ENCODE measurements at regions not wholly inside any gene's neighbourhood (a gene's known extent, or its start where the extent isn't known, plus 50 kb on each side); places are given as distances from the start of the nearest gene placed in this dataset.

- no peaks in the 10 kb centered on the region for H3K36me3 ChIP-seq (ENCODE audit: insufficient read depth, low read length)
- no peaks in the 10 kb centered on the region for H3K27me3 ChIP-seq (ENCODE audit: control insufficient read depth in 1 of 2, insufficient read depth in 2 of 2, low read length in 2 of 2)
- no peaks in the 10 kb centered on the region for H3K9me3 ChIP-seq (ENCODE audit: low read length)
These were observed 64.0 kb upstream of the CHRM3 start for GRCh38 chr1:239322369-239322768.

GRCh38 chr1:239321877-239322276 is 64.5 kb upstream of the CHRM3 start:
- H3K9me3 ChIP-seq (ENCODE audit: low read length) = no peaks in the 10 kb centered on the region
- H3K4me3 ChIP-seq (ENCODE audit: low read depth in 1 of 2, low read length in 2 of 2) = no peak overlapping the region
- no peaks in the 10 kb centered on the region for H3K36me3 ChIP-seq (ENCODE audit: insufficient read depth, low read length)
- no peaks in the 10 kb centered on the region for H3K4me1 ChIP-seq (ENCODE audit: insufficient read depth, low read length)
- H3K27ac ChIP-seq (ENCODE audit: low read depth, low read length) = no peak overlapping the region
- no peak overlapping the region for H3K9ac ChIP-seq (ENCODE audit: low read length)
- H3K27me3 ChIP-seq (ENCODE audit: control insufficient read depth in 1 of 2, insufficient read depth in 2 of 2, low read length in 2 of 2) = no peaks in the 10 kb centered on the region

More at GRCh38 chr1:239322369-239322768, 64.0 kb upstream of the CHRM3 start:
- Histone ChIP-seq H3K4me3 (ENCODE audit: low read depth in 1 of 2, low read length in 2 of 2) (no peak overlapping the region), H3K9ac (ENCODE audit: low read length) (no peak overlapping the region), H3K27ac (ENCODE audit: low read depth, low read length) (no peak overlapping the region), H3K4me1 (ENCODE audit: insufficient read depth, low read length) (no peaks in the 10 kb centered on the region)

GRCh38 chr1:239317948-239318347 is 68.4 kb upstream of the CHRM3 start:
- Histone ChIP-seq H3K27me3 (ENCODE audit: control insufficient read depth in 1 of 2, insufficient read depth in 2 of 2, low read length in 2 of 2) (no peaks in the 10 kb centered on the region), H3K4me1 (ENCODE audit: insufficient read depth, low read length) (no peaks in the 10 kb centered on the region)

GRCh38 chr1:239315631-239316217 is 70.6 kb upstream of the CHRM3 start:
- no peaks in the 10 kb centered on the region for H3K27me3 ChIP-seq (ENCODE audit: control insufficient read depth in 1 of 2, insufficient read depth in 2 of 2, low read length in 2 of 2)
- no peaks in the 10 kb centered on the region for H3K4me1 ChIP-seq (ENCODE audit: insufficient read depth, low read length)
- H3K4me3 ChIP-seq (ENCODE audit: low read depth in 1 of 2, low read length in 2 of 2) = no peak overlapping the region
- H3K27ac ChIP-seq (ENCODE audit: low read depth, low read length) = no peak overlapping the region
- H3K36me3 ChIP-seq (ENCODE audit: insufficient read depth, low read length) = no peaks in the 10 kb centered on the region
- no peaks in the 10 kb centered on the region for H3K9me3 ChIP-seq (ENCODE audit: low read length)
- no peak overlapping the region for H3K9ac ChIP-seq (ENCODE audit: low read length)

More at GRCh38 chr1:239317948-239318347, 68.4 kb upstream of the CHRM3 start:
- H3K9ac ChIP-seq (ENCODE audit: low read length) = no peak overlapping the region
- no peak overlapping the region for H3K27ac ChIP-seq (ENCODE audit: low read depth, low read length)
- H3K9me3 ChIP-seq (ENCODE audit: low read length) = no peaks in the 10 kb centered on the region
- no peak overlapping the region for H3K4me3 ChIP-seq (ENCODE audit: low read depth in 1 of 2, low read length in 2 of 2)
- H3K36me3 ChIP-seq (ENCODE audit: insufficient read depth, low read length) = no peaks in the 10 kb centered on the region

- H3K27ac ChIP-seq (ENCODE audit: low read depth, low read length) = no peak overlapping the region
- H3K4me1 ChIP-seq (ENCODE audit: insufficient read depth, low read length) = no peaks in the 10 kb centered on the region
- no peak overlapping the region for H3K4me3 ChIP-seq (ENCODE audit: low read depth in 1 of 2, low read length in 2 of 2)
- H3K27me3 ChIP-seq (ENCODE audit: control insufficient read depth in 1 of 2, insufficient read depth in 2 of 2, low read length in 2 of 2) = no peaks in the 10 kb centered on the region
- H3K36me3 ChIP-seq (ENCODE audit: insufficient read depth, low read length) = no peaks in the 10 kb centered on the region
- H3K9me3 ChIP-seq (ENCODE audit: low read length) = no peaks in the 10 kb centered on the region
- no peak overlapping the region for H3K9ac ChIP-seq (ENCODE audit: low read length)
These were observed 75.0 kb upstream of the CHRM3 start for GRCh38 chr1:239311331-239311730.

GRCh38 chr1:239308701-239309333 is 77.6 kb upstream of the CHRM3 start:
- H3K4me1 ChIP-seq (ENCODE audit: insufficient read depth, low read length) = no peaks in the 10 kb centered on the region
- no peak overlapping the region for H3K27ac ChIP-seq (ENCODE audit: low read depth, low read length)
- no peaks in the 10 kb centered on the region for H3K27me3 ChIP-seq (ENCODE audit: control insufficient read depth in 1 of 2, insufficient read depth in 2 of 2, low read length in 2 of 2)
- H3K9ac ChIP-seq (ENCODE audit: low read length) = no peak overlapping the region
- no peaks in the 10 kb centered on the region for H3K9me3 ChIP-seq (ENCODE audit: low read length)
- no peaks in the 10 kb centered on the region for H3K36me3 ChIP-seq (ENCODE audit: insufficient read depth, low read length)
- H3K4me3 ChIP-seq (ENCODE audit: low read depth in 1 of 2, low read length in 2 of 2) = no peak overlapping the region

- no peaks in the 10 kb centered on the region for H3K36me3 ChIP-seq (ENCODE audit: insufficient read depth, low read length)
- H3K9me3 ChIP-seq (ENCODE audit: low read length) = no peaks in the 10 kb centered on the region
- H3K27ac ChIP-seq (ENCODE audit: low read depth, low read length) = no peak overlapping the region
- H3K4me3 ChIP-seq (ENCODE audit: low read depth in 1 of 2, low read length in 2 of 2) = no peak overlapping the region
- no peaks in the 10 kb centered on the region for H3K4me1 ChIP-seq (ENCODE audit: insufficient read depth, low read length)
- H3K27me3 ChIP-seq (ENCODE audit: control insufficient read depth in 1 of 2, insufficient read depth in 2 of 2, low read length in 2 of 2) = no peaks in the 10 kb centered on the region
- H3K9ac ChIP-seq (ENCODE audit: low read length) = no peak overlapping the region
These were observed 78.5 kb upstream of the CHRM3 start for GRCh38 chr1:239307886-239308285.

GRCh38 chr1:239306426-239306825 is 79.9 kb upstream of the CHRM3 start:
- Histone ChIP-seq H3K4me3 (ENCODE audit: low read depth in 1 of 2, low read length in 2 of 2) (no peak overlapping the region), H3K9me3 (ENCODE audit: low read length) (no peaks in the 10 kb centered on the region)

GRCh38 chr1:239303289-239303688 is 83.1 kb upstream of the CHRM3 start:
- Histone ChIP-seq H3K9me3 (ENCODE audit: low read length) (no peaks in the 10 kb centered on the region), H3K4me1 (ENCODE audit: insufficient read depth, low read length) (no peaks in the 10 kb centered on the region), H3K4me3 (ENCODE audit: low read depth in 1 of 2, low read length in 2 of 2) (no peak overlapping the region), H3K9ac (ENCODE audit: low read length) (no peak overlapping the region), H3K27me3 (ENCODE audit: control insufficient read depth in 1 of 2, insufficient read depth in 2 of 2, low read length in 2 of 2) (no peaks in the 10 kb centered on the region), H3K36me3 (ENCODE audit: insufficient read depth, low read length) (no peaks in the 10 kb centered on the region), H3K27ac (ENCODE audit: low read depth, low read length) (no peak overlapping the region)

More at GRCh38 chr1:239306426-239306825, 79.9 kb upstream of the CHRM3 start:
- Histone ChIP-seq H3K27ac (ENCODE audit: low read depth, low read length) (no peak overlapping the region), H3K4me1 (ENCODE audit: insufficient read depth, low read length) (no peaks in the 10 kb centered on the region), H3K36me3 (ENCODE audit: insufficient read depth, low read length) (no peaks in the 10 kb centered on the region), H3K27me3 (ENCODE audit: control insufficient read depth in 1 of 2, insufficient read depth in 2 of 2, low read length in 2 of 2) (no peaks in the 10 kb centered on the region), H3K9ac (ENCODE audit: low read length) (no peak overlapping the region)

- no peak overlapping the region for H3K9ac ChIP-seq (ENCODE audit: low read length)
- H3K27me3 ChIP-seq (ENCODE audit: control insufficient read depth in 1 of 2, insufficient read depth in 2 of 2, low read length in 2 of 2) = no peaks in the 10 kb centered on the region
- H3K4me3 ChIP-seq (ENCODE audit: low read depth in 1 of 2, low read length in 2 of 2) = no peak overlapping the region
- no peak overlapping the region for H3K27ac ChIP-seq (ENCODE audit: low read depth, low read length)
- no peaks in the 10 kb centered on the region for H3K4me1 ChIP-seq (ENCODE audit: insufficient read depth, low read length)
- H3K36me3 ChIP-seq (ENCODE audit: insufficient read depth, low read length) = no peaks in the 10 kb centered on the region
- no peaks in the 10 kb centered on the region for H3K9me3 ChIP-seq (ENCODE audit: low read length)
These were observed 83.7 kb upstream of the CHRM3 start for GRCh38 chr1:239302696-239303095.

GRCh38 chr1:239301251-239301650 is 85.1 kb upstream of the CHRM3 start:
- Histone ChIP-seq H3K4me1 (ENCODE audit: insufficient read depth, low read length) (no peaks in the 10 kb centered on the region), H3K27me3 (ENCODE audit: control insufficient read depth in 1 of 2, insufficient read depth in 2 of 2, low read length in 2 of 2) (no peaks in the 10 kb centered on the region), H3K4me3 (ENCODE audit: low read depth in 1 of 2, low read length in 2 of 2) (no peak overlapping the region), H3K36me3 (ENCODE audit: insufficient read depth, low read length) (no peaks in the 10 kb centered on the region), H3K27ac (ENCODE audit: low read depth, low read length) (no peak overlapping the region), H3K9ac (ENCODE audit: low read length) (no peak overlapping the region), H3K9me3 (ENCODE audit: low read length) (no peaks in the 10 kb centered on the region)

GRCh38 chr1:239297910-239298309 is 88.5 kb upstream of the CHRM3 start:
- H3K4me1 ChIP-seq (ENCODE audit: insufficient read depth, low read length) = no peaks in the 10 kb centered on the region
- no peak overlapping the region for H3K4me3 ChIP-seq (ENCODE audit: low read depth in 1 of 2, low read length in 2 of 2)
- no peaks in the 10 kb centered on the region for H3K9me3 ChIP-seq (ENCODE audit: low read length)
- H3K9ac ChIP-seq (ENCODE audit: low read length) = no peak overlapping the region
- no peak overlapping the region for H3K27ac ChIP-seq (ENCODE audit: low read depth, low read length)
- no peaks in the 10 kb centered on the region for H3K36me3 ChIP-seq (ENCODE audit: insufficient read depth, low read length)
- H3K27me3 ChIP-seq (ENCODE audit: control insufficient read depth in 1 of 2, insufficient read depth in 2 of 2, low read length in 2 of 2) = no peaks in the 10 kb centered on the region
